MM.1S (cell line): ENCODE measurements at regions not wholly inside any gene's neighbourhood (a gene's known extent, or its start where the extent isn't known, plus 50 kb on each side); places are given as distances from the start of the nearest gene placed in this dataset.

ENCODE experiments used
- EZH2phosphoT487 ChIP-seq: fragments of 300-600 bp; sonication (generic); IDR thresholded peaks from 2 replicates; pipeline ENCODE4 v1.6.1; 2018; ENCODE audit warnings: antibody characterized with exemption, low read length
- TF ChIP-seq, protein P1 (sequence below): fragments of 300-600 bp; sonication (generic); IDR thresholded peaks from 2 replicates; pipeline ENCODE4 v1.5.1; 2016; ENCODE audit warnings: antibody characterized with exemption, low read length, mixed read lengths

DNA sequence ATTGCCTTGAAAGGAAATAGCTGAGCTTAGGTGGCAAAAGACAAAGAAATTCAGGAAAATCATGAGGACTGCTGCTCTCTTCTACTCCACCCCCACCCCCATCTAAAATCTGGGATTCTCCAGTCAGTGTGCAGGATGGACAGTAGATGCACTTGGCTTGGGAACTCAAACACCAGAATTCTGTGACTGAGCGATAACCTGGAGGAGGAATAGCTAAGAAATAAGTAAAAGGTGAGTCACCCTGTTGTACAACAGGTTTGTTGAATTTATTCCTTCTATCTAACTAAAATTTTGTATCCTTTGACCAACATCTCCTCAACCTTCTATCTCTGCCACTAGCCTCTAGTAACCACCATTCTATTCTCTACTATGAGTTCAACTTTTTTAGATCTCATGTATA lies 1029.9 kb upstream of the ACVR2A start:
- TF ChIP-seq, protein P1, sequence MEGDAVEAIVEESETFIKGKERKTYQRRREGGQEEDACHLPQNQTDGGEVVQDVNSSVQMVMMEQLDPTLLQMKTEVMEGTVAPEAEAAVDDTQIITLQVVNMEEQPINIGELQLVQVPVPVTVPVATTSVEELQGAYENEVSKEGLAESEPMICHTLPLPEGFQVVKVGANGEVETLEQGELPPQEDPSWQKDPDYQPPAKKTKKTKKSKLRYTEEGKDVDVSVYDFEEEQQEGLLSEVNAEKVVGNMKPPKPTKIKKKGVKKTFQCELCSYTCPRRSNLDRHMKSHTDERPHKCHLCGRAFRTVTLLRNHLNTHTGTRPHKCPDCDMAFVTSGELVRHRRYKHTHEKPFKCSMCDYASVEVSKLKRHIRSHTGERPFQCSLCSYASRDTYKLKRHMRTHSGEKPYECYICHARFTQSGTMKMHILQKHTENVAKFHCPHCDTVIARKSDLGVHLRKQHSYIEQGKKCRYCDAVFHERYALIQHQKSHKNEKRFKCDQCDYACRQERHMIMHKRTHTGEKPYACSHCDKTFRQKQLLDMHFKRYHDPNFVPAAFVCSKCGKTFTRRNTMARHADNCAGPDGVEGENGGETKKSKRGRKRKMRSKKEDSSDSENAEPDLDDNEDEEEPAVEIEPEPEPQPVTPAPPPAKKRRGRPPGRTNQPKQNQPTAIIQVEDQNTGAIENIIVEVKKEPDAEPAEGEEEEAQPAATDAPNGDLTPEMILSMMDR: no peak
- no peak for TF ChIP-seq EZH2phosphoT487
